ENCODE measurements at regions not wholly inside any gene's neighbourhood (a gene's known extent, or its start where the extent isn't known, plus 50 kb on each side); places are given as distances from the start of the nearest gene placed in this dataset.

GRCh38 chr15:93319121-93319814, 230.3 kb upstream of the RGMA start:
- no peak for DNase-seq (ENCODE audit: extremely low spot score)
- TF ChIP-seq, protein P1, sequence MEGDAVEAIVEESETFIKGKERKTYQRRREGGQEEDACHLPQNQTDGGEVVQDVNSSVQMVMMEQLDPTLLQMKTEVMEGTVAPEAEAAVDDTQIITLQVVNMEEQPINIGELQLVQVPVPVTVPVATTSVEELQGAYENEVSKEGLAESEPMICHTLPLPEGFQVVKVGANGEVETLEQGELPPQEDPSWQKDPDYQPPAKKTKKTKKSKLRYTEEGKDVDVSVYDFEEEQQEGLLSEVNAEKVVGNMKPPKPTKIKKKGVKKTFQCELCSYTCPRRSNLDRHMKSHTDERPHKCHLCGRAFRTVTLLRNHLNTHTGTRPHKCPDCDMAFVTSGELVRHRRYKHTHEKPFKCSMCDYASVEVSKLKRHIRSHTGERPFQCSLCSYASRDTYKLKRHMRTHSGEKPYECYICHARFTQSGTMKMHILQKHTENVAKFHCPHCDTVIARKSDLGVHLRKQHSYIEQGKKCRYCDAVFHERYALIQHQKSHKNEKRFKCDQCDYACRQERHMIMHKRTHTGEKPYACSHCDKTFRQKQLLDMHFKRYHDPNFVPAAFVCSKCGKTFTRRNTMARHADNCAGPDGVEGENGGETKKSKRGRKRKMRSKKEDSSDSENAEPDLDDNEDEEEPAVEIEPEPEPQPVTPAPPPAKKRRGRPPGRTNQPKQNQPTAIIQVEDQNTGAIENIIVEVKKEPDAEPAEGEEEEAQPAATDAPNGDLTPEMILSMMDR (IDR thresholded peaks at IDR 0.05; ENCODE audit: control extremely low read depth, extremely low read depth, low read depth, missing control alignments), result no peak
- POLR2A ChIA-PET, result no interaction called here
- CTCF ChIA-PET, result no interaction called here

DNA sequence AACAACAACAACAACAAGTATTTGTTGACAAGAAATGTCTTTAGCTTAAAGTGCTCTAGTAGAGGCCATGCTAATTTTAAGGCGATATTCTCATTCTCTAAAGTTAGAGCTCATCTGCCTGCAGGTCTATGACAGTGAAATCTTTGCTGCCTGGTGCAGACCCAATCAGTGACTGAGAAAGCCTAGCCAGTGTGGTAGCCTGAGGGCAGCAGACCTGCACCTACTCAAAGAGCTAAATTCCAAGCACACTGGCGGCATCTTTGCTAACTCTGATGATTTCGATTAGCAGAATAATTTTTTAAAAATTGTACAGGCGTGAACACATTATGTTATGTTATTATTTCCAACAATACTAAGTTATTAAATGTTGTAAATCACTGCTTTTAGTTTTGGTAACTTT, 228.8 kb upstream of the RGMA start:
- POLR2A ChIA-PET, result no interaction called here
- TF ChIP-seq, protein P1 (IDR thresholded peaks at IDR 0.05; ENCODE audit: control extremely low read depth, extremely low read depth, low read depth, missing control alignments), result no peak
- no peak for DNase-seq (ENCODE audit: extremely low spot score)
- CTCF ChIA-PET, result interaction anchor here (0.7 kb wide), 1 partner anchor 9 kb away, joined by 3 read pairs; no protein-coding TSS in a partner anchor

GRCh38 chr15:93314245-93314644, 225.2 kb upstream of the RGMA start:
- CTCF ChIA-PET, result no interaction called here
- TF ChIP-seq, protein P1 (IDR thresholded peaks at IDR 0.05; ENCODE audit: control extremely low read depth, extremely low read depth, low read depth, missing control alignments), result no peak

DNA sequence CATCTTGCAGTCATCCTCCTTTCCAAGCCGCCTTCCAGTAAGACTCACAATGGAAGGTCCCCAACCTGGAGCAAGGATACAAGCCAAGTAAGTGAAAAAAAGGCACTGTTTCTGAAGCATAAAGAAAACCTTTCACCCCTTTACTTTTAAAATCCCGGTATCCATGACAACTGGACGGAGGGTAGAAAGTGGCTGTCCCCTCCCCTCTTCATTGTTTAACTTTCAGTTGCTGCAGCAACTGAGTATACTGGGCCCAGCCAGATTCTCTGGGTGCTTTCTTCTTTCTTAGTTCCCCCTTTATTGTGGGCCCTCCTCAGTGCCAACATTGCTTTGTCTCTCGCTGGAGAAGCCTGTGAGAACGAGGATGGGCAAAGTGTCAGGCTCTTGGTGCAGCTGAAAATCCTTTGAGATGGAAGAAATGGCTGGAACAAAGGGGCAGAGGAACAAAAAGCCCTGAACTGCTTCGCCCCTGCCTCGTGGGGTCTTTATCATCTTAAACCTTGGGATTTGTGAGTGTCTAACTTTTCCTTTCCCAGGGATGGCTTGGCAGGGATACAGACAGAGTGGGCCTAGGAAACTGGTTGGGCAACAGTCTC, 224.0 kb upstream of the RGMA start:
- ChIA-PET POLR2A (no interaction called here), CTCF (no interaction called here)
- DNase-seq (ENCODE audit: extremely low spot score), result no peak
- TF ChIP-seq, protein P1 (IDR thresholded peaks at IDR 0.05; ENCODE audit: control extremely low read depth, extremely low read depth, low read depth, missing control alignments), result no peak

More at GRCh38 chr15:93314245-93314644, 225.2 kb upstream of the RGMA start:
- POLR2A ChIA-PET, result no interaction called here
- no peak for DNase-seq (ENCODE audit: extremely low spot score)

- TF ChIP-seq, protein P1 (IDR thresholded peaks at IDR 0.05; ENCODE audit: control extremely low read depth, extremely low read depth, low read depth, missing control alignments), result no peak
- CTCF ChIA-PET, result no interaction called here
- DNase-seq (ENCODE audit: extremely low spot score), result no peak
- POLR2A ChIA-PET, result no interaction called here
Observed at GRCh38 chr15:93311620-93312019, 222.6 kb upstream of the RGMA start.

DNA sequence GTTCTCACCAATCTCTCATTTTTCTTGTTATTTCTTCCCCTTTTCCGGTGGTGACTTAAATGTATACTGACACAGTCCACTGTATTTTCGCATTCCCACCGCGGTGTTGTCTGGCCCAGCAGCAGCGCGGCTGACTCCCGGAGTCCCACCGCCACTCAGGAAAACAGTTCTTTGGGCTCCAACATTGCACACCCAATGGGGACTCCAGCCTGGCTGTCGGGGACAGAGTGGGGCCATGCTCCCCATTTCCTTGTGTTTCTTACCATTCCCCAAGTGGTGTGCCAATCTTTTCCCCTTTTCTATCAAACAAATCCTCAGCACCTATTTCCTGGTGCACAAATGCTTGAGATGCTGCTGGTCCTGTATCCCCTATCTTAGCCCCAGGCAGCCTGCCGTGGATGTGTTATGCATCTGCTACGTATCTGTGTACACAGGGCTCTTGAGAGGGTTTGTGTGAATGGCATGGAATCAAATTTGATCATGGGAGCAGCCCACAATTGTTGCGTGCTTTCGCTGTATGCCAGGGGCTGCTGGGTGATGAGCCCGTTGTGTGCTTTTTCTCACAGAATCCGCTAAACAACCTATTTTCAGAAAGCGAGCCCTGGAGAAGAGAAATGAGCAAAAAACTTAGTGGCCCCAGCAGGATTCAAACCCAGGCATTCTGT, 219.1 kb upstream of the RGMA start:
- CTCF ChIA-PET, result interaction anchor here (0.8 to 1.2 kb wide), 2 partner anchors 10 to 14 kb away, joined by 3 read pairs; no protein-coding TSS in a partner anchor
- no peak for DNase-seq (ENCODE audit: extremely low spot score)
- POLR2A ChIA-PET, result no interaction called here
- TF ChIP-seq, protein P1 (IDR thresholded peaks at IDR 0.05; ENCODE audit: control extremely low read depth, extremely low read depth, low read depth, missing control alignments), result no peak

All from GM10248 (cell line).